ENCODE measurements at regions not wholly inside any gene's neighbourhood (a gene's known extent, or its start where the extent isn't known, plus 50 kb on each side); places are given as distances from the start of the nearest gene placed in this dataset.
"Not testable (repeated sequence)": the region's sequence is repeated elsewhere in the genome, so short reads cannot be mapped to it uniquely, and the experiment has no call there.

GRCh38 chr3:153246806-153247205 lies 84.8 kb downstream of the RAP2B start:
- H3K27ac ChIP-seq (ENCODE audit: low read length) = no peak overlapping the region
- DNase-seq = peak; percentile 87

GRCh38 chr3:153247331-153248330 lies 85.6 kb downstream of the RAP2B start:
- WGBS (ENCODE audit: insufficient coverage) = no CpG with 5 or more reads among the region's 7 CpGs
- no peaks in the 10 kb centered on the region for H3K4me1 ChIP-seq (ENCODE audit: control insufficient read depth, insufficient read depth, low read length)
- DNase-seq = peak; percentile 64
- H3K27ac ChIP-seq (ENCODE audit: low read length) = no peak overlapping the region
- H3K36me3 ChIP-seq (ENCODE audit: control insufficient read depth, insufficient read depth, low read length) = no peaks in the 10 kb centered on the region
- no peaks in the 10 kb centered on the region for H3K9me3 ChIP-seq (replicated peaks; ENCODE audit: control insufficient read depth, low read depth, low read length)
- H3K4me3 ChIP-seq (ENCODE audit: low read length) = no peak overlapping the region
- H3K27me3 ChIP-seq (ENCODE audit: control insufficient read depth, insufficient read depth, low read length) = no peaks in the 10 kb centered on the region

More at GRCh38 chr3:153246806-153247205, 84.8 kb downstream of the RAP2B start:
- Histone ChIP-seq H3K4me3 (ENCODE audit: low read length) (no peak overlapping the region), H3K9me3 (replicated peaks; ENCODE audit: control insufficient read depth, low read depth, low read length) (peaks cover 3% of the 10 kb centered on the region), H3K27me3 (ENCODE audit: control insufficient read depth, insufficient read depth, low read length) (no peaks in the 10 kb centered on the region), H3K36me3 (ENCODE audit: control insufficient read depth, insufficient read depth, low read length) (no peaks in the 10 kb centered on the region), H3K4me1 (ENCODE audit: control insufficient read depth, insufficient read depth, low read length) (no peaks in the 10 kb centered on the region)
- no CpG with 5 or more reads among the region's 1 CpG for WGBS (ENCODE audit: insufficient coverage)

GRCh38 chr3:153248835-153249234 lies 86.8 kb downstream of the RAP2B start:
- H3K4me3 ChIP-seq (ENCODE audit: low read length); H3K27me3 ChIP-seq (ENCODE audit: control insufficient read depth, insufficient read depth, low read length); DNase-seq; H3K27ac ChIP-seq (ENCODE audit: low read length); H3K36me3 ChIP-seq (ENCODE audit: control insufficient read depth, insufficient read depth, low read length); H3K9me3 ChIP-seq (replicated peaks; ENCODE audit: control insufficient read depth, low read depth, low read length); H3K4me1 ChIP-seq (ENCODE audit: control insufficient read depth, insufficient read depth, low read length): not testable (repeated sequence)
- 98% methylated on average over 5 of the region's 6 CpGs for WGBS (ENCODE audit: insufficient coverage)

DNA sequence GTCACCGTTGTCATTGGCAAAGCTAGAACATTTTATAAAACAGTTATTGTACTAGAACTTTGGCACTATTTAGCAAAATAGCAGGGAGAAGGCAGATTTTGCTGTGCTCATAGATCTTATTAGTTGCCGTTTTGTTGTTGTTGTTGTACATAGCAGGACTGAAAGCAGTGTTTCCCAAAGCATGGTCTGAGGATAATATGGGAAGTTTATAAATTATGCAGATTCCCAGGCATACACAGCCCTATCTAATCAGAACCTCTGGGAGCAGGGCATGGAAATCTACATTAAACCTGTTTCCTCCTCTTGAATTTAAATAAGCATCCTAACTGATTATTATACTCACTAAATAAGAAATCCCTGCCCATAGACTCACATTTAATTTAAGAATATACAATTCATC lies 87.9 kb downstream of the RAP2B start:
- WGBS (ENCODE audit: insufficient coverage) = no CpG with 5 or more reads among the region's 2 CpGs
- Histone ChIP-seq H3K4me3 (ENCODE audit: low read length) (no peak overlapping the region), H3K36me3 (ENCODE audit: control insufficient read depth, insufficient read depth, low read length) (no peaks in the 10 kb centered on the region), H3K27me3 (ENCODE audit: control insufficient read depth, insufficient read depth, low read length) (no peaks in the 10 kb centered on the region), H3K9me3 (replicated peaks; ENCODE audit: control insufficient read depth, low read depth, low read length) (no peaks in the 10 kb centered on the region), H3K27ac (ENCODE audit: low read length) (no peak overlapping the region), H3K4me1 (ENCODE audit: control insufficient read depth, insufficient read depth, low read length) (no peaks in the 10 kb centered on the region)
- no peak for DNase-seq

GRCh38 chr3:153250446-153250845 lies 88.4 kb downstream of the RAP2B start:
- Histone ChIP-seq H3K36me3 (ENCODE audit: control insufficient read depth, insufficient read depth, low read length) (no peaks in the 10 kb centered on the region), H3K27me3 (ENCODE audit: control insufficient read depth, insufficient read depth, low read length) (no peaks in the 10 kb centered on the region), H3K27ac (ENCODE audit: low read length) (no peak overlapping the region), H3K9me3 (replicated peaks; ENCODE audit: control insufficient read depth, low read depth, low read length) (no peaks in the 10 kb centered on the region), H3K4me3 (ENCODE audit: low read length) (no peak overlapping the region), H3K4me1 (ENCODE audit: control insufficient read depth, insufficient read depth, low read length) (no peaks in the 10 kb centered on the region)
- no CpG with 5 or more reads among the region's 2 CpGs for WGBS (ENCODE audit: insufficient coverage)
- peak; percentile 43 for DNase-seq

- Histone ChIP-seq H3K27ac (ENCODE audit: low read length) (no peak overlapping the region), H3K36me3 (ENCODE audit: control insufficient read depth, insufficient read depth, low read length) (no peaks in the 10 kb centered on the region), H3K4me1 (ENCODE audit: control insufficient read depth, insufficient read depth, low read length) (no peaks in the 10 kb centered on the region), H3K9me3 (replicated peaks; ENCODE audit: control insufficient read depth, low read depth, low read length) (no peaks in the 10 kb centered on the region), H3K4me3 (ENCODE audit: low read length) (no peak overlapping the region), H3K27me3 (ENCODE audit: control insufficient read depth, insufficient read depth, low read length) (no peaks in the 10 kb centered on the region)
- 100% methylated on average over 1 of the region's 3 CpGs for WGBS (ENCODE audit: insufficient coverage)
- no peak for DNase-seq
Observed at GRCh38 chr3:153252963-153253362, 90.9 kb downstream of the RAP2B start.

GRCh38 chr3:153254361-153254760 lies 92.3 kb downstream of the RAP2B start:
- WGBS (ENCODE audit: insufficient coverage) = 73% methylated on average over 4 of the region's 5 CpGs
- H3K4me3 ChIP-seq (ENCODE audit: low read length) = no peak overlapping the region
- H3K27ac ChIP-seq (ENCODE audit: low read length) = no peak overlapping the region
- DNase-seq = peak; percentile 20
- no peaks in the 10 kb centered on the region for H3K27me3 ChIP-seq (ENCODE audit: control insufficient read depth, insufficient read depth, low read length)
- H3K36me3 ChIP-seq (ENCODE audit: control insufficient read depth, insufficient read depth, low read length) = no peaks in the 10 kb centered on the region
- H3K9me3 ChIP-seq (replicated peaks; ENCODE audit: control insufficient read depth, low read depth, low read length) = no peaks in the 10 kb centered on the region
- H3K4me1 ChIP-seq (ENCODE audit: control insufficient read depth, insufficient read depth, low read length) = no peaks in the 10 kb centered on the region

DNA sequence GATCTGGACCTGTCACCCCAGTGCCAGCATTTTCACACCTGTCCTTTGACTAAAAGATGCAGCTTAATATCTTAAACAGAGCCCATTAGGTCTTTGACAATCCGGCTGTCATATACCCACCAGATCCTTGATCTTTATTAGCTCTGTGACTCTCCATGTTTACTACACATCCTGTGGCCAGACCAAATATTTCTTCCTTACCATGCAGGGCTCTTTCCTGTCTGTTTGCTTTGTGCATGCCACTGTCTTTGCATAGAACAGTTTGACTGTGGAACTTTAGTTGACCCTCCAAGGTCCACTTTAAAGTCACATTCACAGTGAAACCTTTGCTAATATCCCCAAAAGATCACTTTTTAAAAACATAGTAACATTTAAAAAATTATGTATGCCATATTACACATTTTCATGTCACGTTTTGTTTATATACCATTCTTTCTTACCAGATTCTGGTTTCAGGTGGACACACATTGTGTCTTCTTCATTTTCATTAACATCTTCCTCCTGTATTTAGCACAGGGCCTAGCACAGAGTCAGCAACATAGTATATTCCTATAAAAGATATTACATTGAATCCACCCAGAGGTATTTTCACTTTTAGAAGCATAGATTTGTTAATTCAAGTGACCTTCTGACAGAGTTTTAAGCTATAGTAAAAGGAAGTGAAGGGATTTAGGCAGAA lies 95.8 kb downstream of the RAP2B start:
- Histone ChIP-seq H3K4me1 (ENCODE audit: control insufficient read depth, insufficient read depth, low read length) (no peaks in the 10 kb centered on the region), H3K36me3 (ENCODE audit: control insufficient read depth, insufficient read depth, low read length) (no peaks in the 10 kb centered on the region), H3K27me3 (ENCODE audit: control insufficient read depth, insufficient read depth, low read length) (no peaks in the 10 kb centered on the region), H3K27ac (ENCODE audit: low read length) (no peak overlapping the region), H3K4me3 (ENCODE audit: low read length) (no peak overlapping the region), H3K9me3 (replicated peaks; ENCODE audit: control insufficient read depth, low read depth, low read length) (no peaks in the 10 kb centered on the region)
- WGBS (ENCODE audit: insufficient coverage) = 63% methylated on average over 1 of the region's 2 CpGs
- DNase-seq = no peak

GRCh38 chr3:153259956-153260355 lies 97.9 kb downstream of the RAP2B start:
- Histone ChIP-seq H3K4me1 (ENCODE audit: control insufficient read depth, insufficient read depth, low read length) (no peaks in the 10 kb centered on the region), H3K9me3 (replicated peaks; ENCODE audit: control insufficient read depth, low read depth, low read length) (peaks cover 3% of the 10 kb centered on the region), H3K27me3 (ENCODE audit: control insufficient read depth, insufficient read depth, low read length) (no peaks in the 10 kb centered on the region), H3K4me3 (ENCODE audit: low read length) (no peak overlapping the region), H3K36me3 (ENCODE audit: control insufficient read depth, insufficient read depth, low read length) (no peaks in the 10 kb centered on the region), H3K27ac (ENCODE audit: low read length) (no peak overlapping the region)
- DNase-seq = no peak
- 63% methylated on average over 1 of the region's 3 CpGs for WGBS (ENCODE audit: insufficient coverage)

DNA sequence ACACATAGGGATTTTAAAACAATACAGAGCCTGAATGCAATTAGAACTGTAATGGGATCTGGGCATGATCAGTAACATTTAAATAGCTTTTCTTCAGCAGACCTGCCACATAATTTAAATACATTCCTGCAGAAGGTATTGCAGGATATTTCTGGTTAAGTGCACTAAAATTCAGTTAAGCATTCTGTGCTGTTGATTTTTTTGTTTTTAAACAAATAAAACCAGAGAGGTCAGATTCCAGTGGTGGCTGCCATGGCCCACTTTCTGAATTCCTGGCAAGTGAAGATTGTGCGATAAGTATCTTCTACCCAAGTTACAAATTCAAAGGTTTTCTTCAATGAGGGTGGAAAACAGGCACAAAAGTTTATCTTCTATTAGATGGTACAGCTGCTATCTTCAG lies 98.7 kb downstream of the RAP2B start:
- no peak for DNase-seq
- no peaks in the 10 kb centered on the region for H3K4me1 ChIP-seq (ENCODE audit: control insufficient read depth, insufficient read depth, low read length)
- no CpG with 5 or more reads among the region's 1 CpG for WGBS (ENCODE audit: insufficient coverage)
- H3K27ac ChIP-seq (ENCODE audit: low read length) = no peak overlapping the region
- no peak overlapping the region for H3K4me3 ChIP-seq (ENCODE audit: low read length)
- peaks cover 3% of the 10 kb centered on the region for H3K9me3 ChIP-seq (replicated peaks; ENCODE audit: control insufficient read depth, low read depth, low read length)
- H3K36me3 ChIP-seq (ENCODE audit: control insufficient read depth, insufficient read depth, low read length) = no peaks in the 10 kb centered on the region
- no peaks in the 10 kb centered on the region for H3K27me3 ChIP-seq (ENCODE audit: control insufficient read depth, insufficient read depth, low read length)
